Fibroblast of lung (primary cell): ENCODE measurements at regions not wholly inside any gene's neighbourhood (a gene's known extent, or its start where the extent isn't known, plus 50 kb on each side); places are given as distances from the start of the nearest gene placed in this dataset.

Experiments
- DNase-seq, 2 donors: peaks; one replicate each; pipeline versions ENCODE4 v3.0.0 to v3.0.0-alpha.2; 2010; ENCODE audit warnings: low read depth in 2 of 2
- H2AFZ ChIP-seq: 2 replicates; pipeline ENCODE4 v1.5.1; 2012; ENCODE audit warnings: low read length, control low read depth, inconsistent platforms
- H3K27ac ChIP-seq: 2 replicates; pipeline ENCODE4 v1.5.1; 2011; ENCODE audit warnings: low read length, control low read depth; ENCODE audit not compliant: insufficient read depth
- H3K27me3 ChIP-seq: 2 replicates; pipeline ENCODE4 v1.5.1; 2011; ENCODE audit warnings: mild to moderate bottlenecking, low read length; ENCODE audit not compliant: control insufficient read depth, insufficient read depth
- H3K36me3 ChIP-seq: 2 replicates; pipeline ENCODE4 v1.5.1; 2011; ENCODE audit warnings: low read length; ENCODE audit not compliant: control insufficient read depth, insufficient read depth
- H3K4me1 ChIP-seq: 2 replicates; pipeline ENCODE4 v1.5.1; 2011; ENCODE audit warnings: low read length; ENCODE audit not compliant: control insufficient read depth, insufficient read depth; ENCODE audit errors: extremely low read depth
- H3K4me2 ChIP-seq: 2 replicates; pipeline ENCODE4 v1.5.1; 2011; ENCODE audit warnings: low read length, control low read depth; ENCODE audit not compliant: insufficient read depth; ENCODE audit errors: extremely low read depth
- H3K4me3 ChIP-seq, 4 experiments: fragments of 200-600 bp in 1 of 4; sonication (generic) in 1 of 4; replicated peaks in 1 of 4; 2 replicates each; pipeline ENCODE4 v1.5.1; 2011 to 2016; ENCODE audit warnings: low read length in 4 of 4, low read depth in 3 of 4, mild to moderate bottlenecking in 3 of 4, control low read depth in 2 of 4, inconsistent platforms in 1 of 4, mixed read lengths in 1 of 4; ENCODE audit not compliant: insufficient read depth in 1 of 4; ENCODE audit errors: control extremely low read depth in 1 of 4
- H3K79me2 ChIP-seq: 2 replicates; pipeline ENCODE4 v1.5.1; 2012; ENCODE audit warnings: mild to moderate bottlenecking, low read length, inconsistent platforms; ENCODE audit not compliant: control insufficient read depth, insufficient read depth
- H3K9ac ChIP-seq: 2 replicates; pipeline ENCODE4 v1.5.1; 2011; ENCODE audit warnings: mild to moderate bottlenecking, low read length, control low read depth; ENCODE audit not compliant: insufficient read depth
- H3K9me3 ChIP-seq: 2 replicates; pipeline ENCODE4 v1.5.1; 2012; ENCODE audit warnings: low read depth, low read length; ENCODE audit not compliant: control insufficient read depth, insufficient read depth
- H4K20me1 ChIP-seq: 2 replicates; pipeline ENCODE4 v1.5.1; 2011; ENCODE audit warnings: low read length; ENCODE audit not compliant: control insufficient read depth, insufficient read depth; ENCODE audit errors: extremely low read depth
- CTCF ChIP-seq, 2 donors: IDR thresholded peaks in 1 of 2; conservative IDR thresholded peaks in 1 of 2; 1 replicate in 1 of 2; 2 replicates in 1 of 2; pipeline ENCODE4 v1.5.1; 2011 to 2012; ENCODE audit warnings: low read length in 2 of 2, control low read depth in 1 of 2, inconsistent platforms in 1 of 2, low read depth in 1 of 2, mild to moderate bottlenecking in 1 of 2
- EZH2 ChIP-seq: IDR thresholded peaks from 2 replicates; pipeline ENCODE4 v1.5.1; 2012; ENCODE audit warnings: low read length, control low read depth, mild to moderate bottlenecking; ENCODE audit errors: missing control alignments

- Histone ChIP-seq H3K36me3 (no peaks in the 10 kb centered on the region), H3K9ac (no peak overlapping the region), H3K79me2 (no peaks in the 10 kb centered on the region), H3K9me3 (no peaks in the 10 kb centered on the region), H3K4me3 (no peak overlapping the region), H3K4me2 (no peak overlapping the region), H3K4me1 (no peaks in the 10 kb centered on the region), H3K27me3 (no peaks in the 10 kb centered on the region), H3K27ac (no peak overlapping the region), H2AFZ (no peak overlapping the region), H4K20me1 (no peaks in the 10 kb centered on the region)
- no peak for DNase-seq
- TF ChIP-seq CTCF (conservative IDR thresholded peaks at IDR 0.05 in 1 of 2, IDR thresholded peaks at IDR 0.05 in 1 of 2; ENCODE audit: low read depth in 1 of 2, low read length in 2 of 2) (no peak), EZH2 (no peak)
These were observed 645.9 kb downstream of the ARL4A start for GRCh38 chr7:13333371-13333770.

- TF ChIP-seq EZH2 (no peak), CTCF (conservative IDR thresholded peaks at IDR 0.05 in 1 of 2, IDR thresholded peaks at IDR 0.05 in 1 of 2; ENCODE audit: low read depth in 1 of 2, low read length in 2 of 2) (no peak)
- H3K27me3 ChIP-seq: no peaks in the 10 kb centered on the region
- no peaks in the 10 kb centered on the region for H3K9me3 ChIP-seq
- H3K4me3 ChIP-seq: no peak overlapping the region
- H3K4me1 ChIP-seq: no peaks in the 10 kb centered on the region
- no peak overlapping the region for H3K27ac ChIP-seq
- H4K20me1 ChIP-seq: no peaks in the 10 kb centered on the region
- H3K79me2 ChIP-seq: no peaks in the 10 kb centered on the region
- no peak overlapping the region for H3K4me2 ChIP-seq
- no peak overlapping the region for H2AFZ ChIP-seq
- DNase-seq: peak; percentile 55 to 74
- no peak overlapping the region for H3K9ac ChIP-seq
- H3K36me3 ChIP-seq: no peaks in the 10 kb centered on the region
These were observed 648.8 kb downstream of the ARL4A start for GRCh38 chr7:13336227-13336626.

- Histone ChIP-seq H3K4me1 (no peaks in the 10 kb centered on the region), H2AFZ (no peak overlapping the region)
These were observed 636.8 kb downstream of the ETV1 start for GRCh38 chr7:13352677-13353076.

More at GRCh38 chr7:13352677-13353076, 636.8 kb downstream of the ETV1 start:
- Histone ChIP-seq H4K20me1 (no peaks in the 10 kb centered on the region), H3K4me3 (no peak overlapping the region), H3K4me2 (no peak overlapping the region), H3K9ac (no peak overlapping the region), H3K9me3 (no peaks in the 10 kb centered on the region), H3K36me3 (no peaks in the 10 kb centered on the region), H3K27ac (no peak overlapping the region), H3K27me3 (no peaks in the 10 kb centered on the region), H3K79me2 (no peaks in the 10 kb centered on the region)
- no peak for DNase-seq
- TF ChIP-seq EZH2 (no peak), CTCF (conservative IDR thresholded peaks at IDR 0.05 in 1 of 2, IDR thresholded peaks at IDR 0.05 in 1 of 2; ENCODE audit: low read depth in 1 of 2, low read length in 2 of 2) (no peak)
